GM18868 (cell line): ENCODE measurements at regions not wholly inside any gene's neighbourhood (a gene's known extent, or its start where the extent isn't known, plus 50 kb on each side); places are given as distances from the start of the nearest gene placed in this dataset.

Experiments
- ATAC-seq: cut with Tn5 transposase; IDR thresholded peaks from one replicate; pipeline ENCODE4 v1.9.1; 2021; ENCODE audit warnings: mild to moderate bottlenecking, moderate library complexity; ENCODE audit not compliant: unreplicated experiment

DNA sequence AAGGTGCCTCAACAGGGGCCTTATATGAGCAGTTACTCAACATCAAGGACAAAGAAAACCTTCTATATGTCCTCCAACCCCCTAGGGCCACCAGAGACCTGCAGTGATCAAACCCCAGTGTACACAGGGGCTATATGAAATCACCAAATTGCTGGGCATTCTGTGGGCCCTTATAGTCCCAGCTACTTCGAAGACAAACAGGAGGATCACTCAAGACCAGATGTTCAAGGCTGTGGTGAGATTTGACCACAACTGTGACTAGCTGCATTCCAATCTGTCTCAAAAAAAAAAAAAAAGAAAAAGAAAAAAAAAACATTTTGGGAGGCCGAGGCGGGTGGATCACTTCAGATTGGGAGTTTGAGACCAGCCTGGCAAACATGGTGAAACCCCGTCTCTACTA, 51.0 kb upstream of the PRB2 start:
- no peak for ATAC-seq

- ATAC-seq, result no peak
Measured at GRCh38 chr12:11457996-11458645, 62.8 kb upstream of the PRB2 start.

- no peak for ATAC-seq
Measured at GRCh38 chr12:11460343-11461023, 65.1 kb upstream of the PRB2 start.

GRCh38 chr12:11461433-11461832, 66.1 kb upstream of the PRB2 start:
- ATAC-seq, result no peak

- ATAC-seq, result no peak
Measured at GRCh38 chr12:11477110-11477509, 81.7 kb upstream of the PRB2 start.

- no peak for ATAC-seq
Measured at GRCh38 chr12:11482955-11483354, 87.6 kb upstream of the PRB2 start.

- peak; percentile 89 for ATAC-seq
Measured at GRCh38 chr12:11486623-11487444, 91.5 kb upstream of the PRB2 start.

DNA sequence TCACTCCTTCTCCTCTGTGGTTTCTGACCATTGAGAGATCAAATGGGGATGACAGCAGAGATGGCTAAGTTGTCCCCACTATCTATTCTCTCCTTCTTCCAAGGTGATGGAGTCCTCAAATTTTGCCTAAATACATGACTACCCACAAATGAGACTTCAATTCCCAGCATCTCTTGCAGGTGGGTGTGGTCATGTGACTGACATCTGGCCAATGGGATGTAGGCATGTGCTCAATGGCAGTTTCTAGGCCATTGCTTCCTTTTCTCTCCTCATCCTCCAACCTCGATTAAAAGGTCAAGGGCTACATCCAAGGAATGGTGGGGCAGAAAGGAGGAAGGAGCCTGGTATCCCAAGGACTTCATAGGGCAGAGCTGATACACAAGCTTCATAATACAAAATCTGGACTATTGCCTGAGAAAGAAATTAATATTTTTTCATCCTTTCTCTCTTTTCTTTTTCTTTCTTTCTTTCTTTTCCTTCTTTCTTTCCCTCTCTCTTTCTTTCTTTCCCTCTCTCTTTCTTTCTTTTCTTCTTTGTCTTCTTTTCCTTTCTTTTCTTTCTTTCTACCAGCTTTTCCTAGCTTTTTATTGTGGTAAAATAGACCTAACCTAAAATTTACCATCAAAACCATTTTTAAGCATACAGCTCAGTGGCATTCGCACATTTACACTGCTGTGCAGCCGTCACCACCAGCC, 100.9 kb upstream of the PRB2 start:
- no peak for ATAC-seq

DNA sequence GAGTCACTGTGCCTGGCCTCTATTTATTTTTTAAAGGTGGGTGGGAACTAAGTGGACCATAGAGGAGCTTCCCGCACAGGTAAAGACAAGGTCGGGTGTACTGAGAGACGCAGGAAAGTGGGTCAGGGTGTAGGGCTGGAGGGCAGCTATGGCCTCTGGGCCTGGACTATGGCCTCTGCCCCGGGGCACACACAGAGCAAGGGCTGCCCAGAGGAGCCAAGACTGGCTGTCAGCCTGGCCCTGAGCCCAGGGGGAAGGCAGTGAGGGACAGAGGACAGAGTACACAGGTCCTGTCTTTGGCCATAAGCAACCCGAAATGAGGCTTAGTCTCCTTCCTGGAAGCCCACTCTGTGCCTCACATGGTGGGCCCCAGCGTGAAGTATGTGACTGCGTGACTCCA, 102.1 kb upstream of the PRB2 start:
- no peak for ATAC-seq

DNA sequence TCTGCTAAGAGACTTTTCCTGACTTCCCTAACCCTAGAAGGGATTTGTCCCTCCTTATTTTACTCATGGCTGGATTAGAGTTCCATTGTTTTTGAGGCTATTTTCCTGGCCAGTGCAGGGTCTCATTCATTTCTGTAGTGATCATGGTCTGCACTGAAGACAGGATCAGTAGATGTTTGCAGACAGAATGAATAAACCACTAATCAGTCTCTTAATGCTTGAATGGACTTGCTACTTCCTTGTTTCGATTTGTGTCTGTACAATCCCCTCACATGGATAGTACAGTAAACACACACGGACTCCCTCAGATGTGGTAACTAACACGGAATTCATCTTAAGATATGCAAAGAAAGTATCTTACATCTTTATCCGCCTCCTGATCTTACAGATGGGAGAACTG, 102.6 kb upstream of the PRB2 start:
- ATAC-seq, result peak; percentile 95

GRCh38 chr12:11498574-11498973, 103.2 kb upstream of the PRB2 start:
- peak; percentile 53 for ATAC-seq

DNA sequence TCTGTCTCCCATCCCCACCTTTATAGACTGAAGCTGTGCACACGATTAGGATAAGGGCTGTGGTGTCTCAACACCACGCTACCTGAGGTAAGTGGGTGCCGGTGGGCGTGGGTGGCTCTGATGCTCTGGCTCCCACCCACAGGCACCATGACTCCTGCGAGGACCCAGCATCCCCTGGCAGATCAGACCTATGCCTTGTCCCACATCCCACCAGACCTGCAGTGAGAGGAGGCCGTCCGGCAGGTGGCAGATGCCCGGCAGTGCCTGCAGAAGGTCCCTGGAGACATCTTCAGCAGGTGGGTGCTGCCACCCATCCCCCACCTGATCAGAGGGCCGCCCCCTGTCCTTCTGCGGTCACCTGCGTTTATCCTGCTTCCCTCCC, 104.4 kb upstream of the PRB2 start:
- no peak for ATAC-seq

DNA sequence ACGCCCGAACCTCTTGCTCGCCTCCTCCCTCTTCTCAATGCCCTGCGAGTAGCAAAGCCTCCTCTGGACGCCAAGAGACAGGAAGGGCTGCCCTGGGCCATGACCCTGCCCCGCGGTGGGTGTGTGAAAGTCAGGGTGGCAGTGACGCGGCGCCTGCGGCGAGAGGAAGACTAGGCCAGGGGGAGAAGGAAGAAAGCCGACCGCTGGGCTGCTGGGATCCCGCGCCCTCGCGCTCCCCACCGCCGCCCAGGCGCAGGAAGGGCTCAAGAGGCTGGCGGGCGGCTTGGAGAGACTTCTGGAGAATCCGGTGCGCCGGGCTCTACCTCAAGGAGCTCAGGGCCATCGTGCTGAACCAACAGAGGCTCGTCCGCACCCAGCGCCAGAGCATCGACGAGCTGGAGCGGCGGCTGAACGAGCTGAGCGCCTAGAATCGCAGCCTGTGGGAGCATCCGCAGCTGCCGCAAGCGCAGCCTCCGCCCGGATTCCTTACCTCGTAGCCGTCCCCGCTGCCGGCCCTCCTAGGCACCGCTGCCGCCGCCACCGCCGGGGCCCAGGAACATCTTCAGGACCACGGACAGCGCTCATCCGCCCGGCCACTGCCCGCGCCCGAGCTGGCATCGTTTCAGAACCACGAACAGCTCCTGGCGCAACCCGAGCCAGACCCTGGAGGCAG, 105.0 kb upstream of the PRB2 start:
- ATAC-seq, result no peak

GRCh38 chr12:11500861-11501230, 105.5 kb upstream of the PRB2 start:
- no peak for ATAC-seq

DNA sequence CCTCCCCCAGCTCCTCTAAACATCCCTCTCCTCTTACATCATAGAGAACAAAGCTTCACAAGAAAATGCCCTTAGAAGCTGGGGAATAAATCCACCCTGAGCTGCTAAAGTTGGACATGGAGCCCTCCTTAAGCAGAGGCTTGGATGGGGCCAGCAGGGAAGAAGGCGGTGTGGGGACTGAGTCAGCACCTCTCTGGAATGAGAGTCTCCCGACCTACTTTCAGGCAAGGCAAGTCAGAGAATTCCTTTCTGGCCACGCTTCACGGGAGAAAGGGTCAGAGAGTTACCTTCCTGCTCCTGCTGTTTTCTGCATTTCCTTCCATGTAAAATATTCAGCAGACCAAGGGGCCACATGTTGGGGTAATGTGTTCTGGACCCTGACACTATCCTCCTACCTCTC, 113.3 kb upstream of the PRB2 start:
- no peak for ATAC-seq

- ATAC-seq, result no peak
Measured at GRCh38 chr12:11509326-11509725, 114.0 kb upstream of the PRB2 start.

GRCh38 chr12:11510671-11511070, 115.3 kb upstream of the PRB2 start:
- no peak for ATAC-seq

DNA sequence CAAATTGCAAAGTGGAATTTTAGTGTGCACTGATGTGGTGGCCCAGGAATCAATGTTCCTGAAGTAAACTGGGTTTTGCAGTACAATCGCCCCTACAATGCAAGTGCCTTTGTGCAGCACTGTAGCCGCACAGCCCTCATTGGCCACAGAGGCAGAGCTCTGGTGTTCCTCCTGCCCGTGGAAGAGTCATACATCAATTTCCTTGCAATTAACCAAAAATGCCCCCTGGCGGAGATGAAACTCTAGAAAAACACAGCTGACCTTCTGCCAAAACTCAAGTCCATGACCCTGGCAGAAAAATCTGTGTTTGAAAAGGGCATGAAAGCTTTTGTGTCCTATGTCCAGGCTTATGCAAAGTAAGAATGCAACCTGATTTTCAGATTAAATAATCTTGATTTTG, 117.9 kb upstream of the PRB2 start:
- ATAC-seq, result no peak

- no peak for ATAC-seq
Measured at GRCh38 chr12:11517080-11517479, 121.7 kb upstream of the PRB2 start.

DNA sequence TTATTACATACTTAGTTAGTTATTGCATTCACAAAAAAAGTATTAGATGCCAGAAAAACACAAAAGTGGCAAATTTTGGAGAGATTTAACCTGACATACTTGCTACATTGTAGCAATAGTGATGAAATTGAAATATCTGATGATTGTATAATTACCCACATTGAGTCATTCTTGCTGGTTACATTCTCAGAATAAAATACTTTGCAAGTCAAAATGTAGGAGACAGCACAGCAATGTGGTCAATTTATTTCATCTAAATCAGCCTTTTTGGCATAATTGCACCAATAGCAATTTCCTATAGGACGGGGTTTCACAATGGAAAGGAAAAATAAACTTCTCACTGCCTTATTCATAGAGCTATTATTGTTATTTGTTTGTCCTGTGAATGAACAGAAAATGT, 125.0 kb upstream of the ETV6 start:
- ATAC-seq, result no peak

DNA sequence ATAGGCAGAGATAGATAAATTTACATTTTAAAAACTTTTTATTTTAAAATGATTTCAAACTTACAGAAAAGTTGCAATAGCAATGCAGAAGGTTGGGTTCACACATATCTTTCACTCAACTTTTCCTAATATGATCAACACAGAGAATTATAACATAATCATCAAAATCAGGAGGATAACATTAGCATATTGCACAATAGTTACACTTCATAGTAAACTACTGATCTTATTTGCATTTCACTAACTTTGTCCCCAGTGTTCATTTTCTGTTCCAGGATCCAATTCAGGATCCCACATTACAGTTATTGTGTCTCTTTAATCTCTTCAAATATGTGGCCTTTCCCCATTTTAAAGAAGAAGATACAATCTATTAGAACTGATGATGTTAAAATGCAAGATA, 115.4 kb upstream of the ETV6 start:
- ATAC-seq, result no peak
